GM23248 (cell line): ENCODE measurements at regions not wholly inside any gene's neighbourhood (a gene's known extent, or its start where the extent isn't known, plus 50 kb on each side); places are given as distances from the start of the nearest gene placed in this dataset.

ENCODE experiments used
- EZH2 ChIP-seq: fragments of 200-600 bp; sonication (generic); IDR thresholded peaks from 2 replicates; pipeline ENCODE4 v1.6.1; 2018; ENCODE audit warnings: antibody characterized with exemption, mild to moderate bottlenecking; ENCODE audit not compliant: insufficient read depth, poor library complexity, severe bottlenecking
- EZH2phosphoT487 ChIP-seq: fragments of 200-600 bp; sonication (generic); IDR thresholded peaks from 2 replicates; pipeline ENCODE4 v1.6.1; 2018; ENCODE audit warnings: antibody characterized with exemption, moderate library complexity, mild to moderate bottlenecking, low read depth; ENCODE audit not compliant: insufficient read depth

DNA sequence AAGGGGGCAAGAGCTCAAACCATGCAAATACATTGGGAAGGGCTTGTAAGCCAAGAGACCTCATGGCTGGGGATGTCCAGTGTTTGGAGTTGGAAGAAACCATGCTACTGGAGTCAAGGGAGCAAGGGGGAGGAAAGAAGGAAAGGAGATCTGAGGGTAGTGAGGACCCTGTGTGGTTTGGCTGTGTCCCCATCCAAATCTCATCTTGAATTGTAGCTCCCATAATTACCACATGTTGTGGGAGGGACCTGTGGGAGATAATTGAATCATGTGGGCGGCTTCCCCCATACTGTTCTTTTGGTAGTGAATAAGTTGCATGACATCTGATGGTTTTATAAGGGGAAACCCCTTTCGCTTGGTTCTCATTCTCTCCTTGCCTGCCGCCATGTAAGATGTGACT, 56.5 kb upstream of the ADRB1 start:
- TF ChIP-seq EZH2phosphoT487, result no peak
- no peak for TF ChIP-seq EZH2
